ENCODE measurements at regions not wholly inside any gene's neighbourhood (a gene's known extent, or its start where the extent isn't known, plus 50 kb on each side); places are given as distances from the start of the nearest gene placed in this dataset.

GRCh38 chr2:157174321-157174720 is 83.2 kb upstream of the GALNT5 start:
- TF ChIP-seq CTCF (IDR thresholded peaks at IDR 0.05; ENCODE audit: low read depth, low read length, missing control alignments): no peak
- H3K4me3 ChIP-seq (replicated peaks; ENCODE audit: low read depth, low read length): no peak overlapping the region
- peak; percentile 79 for DNase-seq (ENCODE audit: extremely low read depth, low read depth)

- no peak for TF ChIP-seq CTCF (IDR thresholded peaks at IDR 0.05; ENCODE audit: low read depth, low read length, missing control alignments)
- H3K4me3 ChIP-seq (replicated peaks; ENCODE audit: low read depth, low read length): no peak overlapping the region
- no peak for DNase-seq (ENCODE audit: extremely low read depth, low read depth)
Measured at GRCh38 chr2:157176602-157177001, 80.9 kb upstream of the GALNT5 start.

GRCh38 chr2:157178874-157179273 is 78.6 kb upstream of the GALNT5 start:
- DNase-seq (ENCODE audit: extremely low read depth, low read depth): no peak
- peak; percentile 21 for TF ChIP-seq CTCF (IDR thresholded peaks at IDR 0.05; ENCODE audit: low read depth, low read length, missing control alignments)
- no peak overlapping the region for H3K4me3 ChIP-seq (replicated peaks; ENCODE audit: low read depth, low read length)

- H3K4me3 ChIP-seq (replicated peaks; ENCODE audit: low read depth, low read length): no peak overlapping the region
- TF ChIP-seq CTCF (IDR thresholded peaks at IDR 0.05; ENCODE audit: low read depth, low read length, missing control alignments): no peak
- DNase-seq (ENCODE audit: extremely low read depth, low read depth): no peak
Measured at GRCh38 chr2:157179324-157180105, 78.0 kb upstream of the GALNT5 start.

GRCh38 chr2:157180359-157180758 is 77.1 kb upstream of the GALNT5 start:
- TF ChIP-seq CTCF (IDR thresholded peaks at IDR 0.05; ENCODE audit: low read depth, low read length, missing control alignments): no peak
- H3K4me3 ChIP-seq (replicated peaks; ENCODE audit: low read depth, low read length): no peak overlapping the region
- DNase-seq (ENCODE audit: extremely low read depth, low read depth): no peak

- TF ChIP-seq CTCF (IDR thresholded peaks at IDR 0.05; ENCODE audit: low read depth, low read length, missing control alignments): no peak
- H3K4me3 ChIP-seq (replicated peaks; ENCODE audit: low read depth, low read length): no peak overlapping the region
- DNase-seq (ENCODE audit: extremely low read depth, low read depth): no peak
Measured at GRCh38 chr2:157181234-157181633, 76.3 kb upstream of the GALNT5 start.

Measured in HFF-Myc (cell line).